A673 (cell line): ENCODE measurements at regions not wholly inside any gene's neighbourhood (a gene's known extent, or its start where the extent isn't known, plus 50 kb on each side); places are given as distances from the start of the nearest gene placed in this dataset.

Experiments used
- EZH2 ChIP-seq: fragments of 200-600 bp; sonication (generic); IDR thresholded peaks from 2 replicates; pipeline ENCODE4 v1.6.1; 2017; ENCODE audit warnings: borderline replicate concordance, low read depth, mild to moderate bottlenecking, mixed read lengths, antibody characterized with exemption, low read length; ENCODE audit not compliant: poor library complexity, severe bottlenecking
- TF ChIP-seq, protein P1 (sequence below): fragments of 300-800, 200-600 bp; sonication (generic); conservative IDR thresholded peaks from 2 replicates; pipeline ENCODE4 v1.5.1; 2017; ENCODE audit warnings: low read depth, mild to moderate bottlenecking, antibody characterized with exemption, low read length, moderate library complexity, mixed read lengths

DNA sequence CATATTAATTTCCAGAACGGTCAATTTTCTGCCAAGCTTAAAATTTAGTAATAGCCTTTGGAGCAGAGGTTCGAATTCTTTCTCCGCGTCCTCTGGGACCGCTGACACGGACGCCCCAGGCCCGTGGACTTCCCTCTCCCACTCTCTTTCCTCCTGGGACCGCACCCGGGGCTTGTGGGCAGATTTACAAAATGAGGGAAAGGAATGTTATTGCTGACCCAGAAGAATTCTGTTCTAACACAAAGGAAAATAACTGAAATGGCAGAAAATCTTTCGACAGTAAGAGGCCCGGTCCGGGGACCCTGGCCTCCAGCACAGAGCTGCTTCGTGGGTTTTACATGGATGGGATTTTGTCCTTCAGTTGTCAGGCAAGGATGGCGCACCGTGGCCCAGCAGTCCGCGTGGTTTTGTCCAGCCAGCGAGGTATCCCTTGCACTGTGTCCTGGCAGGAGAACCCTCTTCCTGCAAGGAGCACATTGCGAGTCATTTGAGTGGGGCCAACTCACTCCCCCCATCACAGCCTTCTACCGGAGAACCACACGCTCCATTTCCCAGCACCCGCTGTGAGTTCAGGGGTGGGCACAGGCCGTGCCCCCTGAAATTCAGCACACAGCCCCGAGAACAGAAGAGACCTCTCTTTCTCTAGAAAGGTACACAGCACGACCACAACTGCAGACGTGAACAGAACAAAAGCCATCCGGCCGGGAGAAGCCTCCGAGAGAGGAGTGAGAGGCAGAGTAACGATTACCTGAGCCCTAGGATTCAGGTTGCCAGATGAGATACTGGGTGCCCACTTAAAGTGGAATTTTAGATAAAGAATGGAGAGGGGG lies 106.0 kb upstream of the AFDN start:
- TF ChIP-seq, protein P1, sequence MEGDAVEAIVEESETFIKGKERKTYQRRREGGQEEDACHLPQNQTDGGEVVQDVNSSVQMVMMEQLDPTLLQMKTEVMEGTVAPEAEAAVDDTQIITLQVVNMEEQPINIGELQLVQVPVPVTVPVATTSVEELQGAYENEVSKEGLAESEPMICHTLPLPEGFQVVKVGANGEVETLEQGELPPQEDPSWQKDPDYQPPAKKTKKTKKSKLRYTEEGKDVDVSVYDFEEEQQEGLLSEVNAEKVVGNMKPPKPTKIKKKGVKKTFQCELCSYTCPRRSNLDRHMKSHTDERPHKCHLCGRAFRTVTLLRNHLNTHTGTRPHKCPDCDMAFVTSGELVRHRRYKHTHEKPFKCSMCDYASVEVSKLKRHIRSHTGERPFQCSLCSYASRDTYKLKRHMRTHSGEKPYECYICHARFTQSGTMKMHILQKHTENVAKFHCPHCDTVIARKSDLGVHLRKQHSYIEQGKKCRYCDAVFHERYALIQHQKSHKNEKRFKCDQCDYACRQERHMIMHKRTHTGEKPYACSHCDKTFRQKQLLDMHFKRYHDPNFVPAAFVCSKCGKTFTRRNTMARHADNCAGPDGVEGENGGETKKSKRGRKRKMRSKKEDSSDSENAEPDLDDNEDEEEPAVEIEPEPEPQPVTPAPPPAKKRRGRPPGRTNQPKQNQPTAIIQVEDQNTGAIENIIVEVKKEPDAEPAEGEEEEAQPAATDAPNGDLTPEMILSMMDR: no peak
- no peak for TF ChIP-seq EZH2
